ENCODE measurements at regions not wholly inside any gene's neighbourhood (a gene's known extent, or its start where the extent isn't known, plus 50 kb on each side); places are given as distances from the start of the nearest gene placed in this dataset.
"Not testable (repeated sequence)": the region's sequence is repeated elsewhere in the genome, so short reads cannot be mapped to it uniquely, and the experiment has no call there.

GRCh38 chr4:56132835-56133234 is 184.1 kb downstream of the CEP135 start:
- Histone ChIP-seq H3K27ac (ENCODE audit: low read length) (no peak overlapping the region), H3K4me1 (ENCODE audit: control insufficient read depth, insufficient read depth, low read length) (peaks cover 2% of the 10 kb centered on the region), H3K27me3 (ENCODE audit: control insufficient read depth, insufficient read depth, low read length) (no peaks in the 10 kb centered on the region), H3K9me3 (replicated peaks; ENCODE audit: control insufficient read depth, low read depth, low read length) (no peaks in the 10 kb centered on the region), H3K36me3 (ENCODE audit: control insufficient read depth, insufficient read depth, low read length) (no peaks in the 10 kb centered on the region), H3K4me3 (ENCODE audit: low read length) (no peak overlapping the region)
- WGBS (ENCODE audit: insufficient coverage) = no CpG with 5 or more reads among the region's 3 CpGs
- no peak for DNase-seq

GRCh38 chr4:56132188-56132587 is 183.4 kb downstream of the CEP135 start:
- not testable (repeated sequence) for H3K4me1 ChIP-seq (ENCODE audit: control insufficient read depth, insufficient read depth, low read length); H3K27ac ChIP-seq (ENCODE audit: low read length); DNase-seq; H3K9me3 ChIP-seq (replicated peaks; ENCODE audit: control insufficient read depth, low read depth, low read length); H3K4me3 ChIP-seq (ENCODE audit: low read length); H3K36me3 ChIP-seq (ENCODE audit: control insufficient read depth, insufficient read depth, low read length); H3K27me3 ChIP-seq (ENCODE audit: control insufficient read depth, insufficient read depth, low read length)
- WGBS (ENCODE audit: insufficient coverage) = 90% methylated on average over 4 of the region's 5 CpGs

GRCh38 chr4:56130606-56131155 is 181.9 kb downstream of the CEP135 start:
- no peak overlapping the region for H3K27ac ChIP-seq (ENCODE audit: low read length)
- no peak for DNase-seq
- H3K27me3 ChIP-seq (ENCODE audit: control insufficient read depth, insufficient read depth, low read length) = no peaks in the 10 kb centered on the region
- no peaks in the 10 kb centered on the region for H3K36me3 ChIP-seq (ENCODE audit: control insufficient read depth, insufficient read depth, low read length)
- H3K4me3 ChIP-seq (ENCODE audit: low read length) = no peak overlapping the region
- peaks cover 5% of the 10 kb centered on the region for H3K4me1 ChIP-seq (ENCODE audit: control insufficient read depth, insufficient read depth, low read length)
- H3K9me3 ChIP-seq (replicated peaks; ENCODE audit: control insufficient read depth, low read depth, low read length) = no peaks in the 10 kb centered on the region

- H3K36me3 ChIP-seq (ENCODE audit: control insufficient read depth, insufficient read depth, low read length) = no peaks in the 10 kb centered on the region
- H3K4me1 ChIP-seq (ENCODE audit: control insufficient read depth, insufficient read depth, low read length) = peaks cover 5% of the 10 kb centered on the region
- H3K4me3 ChIP-seq (ENCODE audit: low read length) = no peak overlapping the region
- no peak for DNase-seq
- WGBS (ENCODE audit: insufficient coverage) = 72% methylated on average over 7 of the region's 7 CpGs
- no peaks in the 10 kb centered on the region for H3K9me3 ChIP-seq (replicated peaks; ENCODE audit: control insufficient read depth, low read depth, low read length)
- no peaks in the 10 kb centered on the region for H3K27me3 ChIP-seq (ENCODE audit: control insufficient read depth, insufficient read depth, low read length)
- no peak overlapping the region for H3K27ac ChIP-seq (ENCODE audit: low read length)
Observed at GRCh38 chr4:56129431-56129861, 180.7 kb downstream of the CEP135 start.

- peaks cover 3% of the 10 kb centered on the region for H3K4me1 ChIP-seq (ENCODE audit: control insufficient read depth, insufficient read depth, low read length)
- H3K27ac ChIP-seq (ENCODE audit: low read length) = no peak overlapping the region
- no peaks in the 10 kb centered on the region for H3K36me3 ChIP-seq (ENCODE audit: control insufficient read depth, insufficient read depth, low read length)
- no CpG with 5 or more reads among the region's 2 CpGs for WGBS (ENCODE audit: insufficient coverage)
- H3K4me3 ChIP-seq (ENCODE audit: low read length) = no peak overlapping the region
- H3K9me3 ChIP-seq (replicated peaks; ENCODE audit: control insufficient read depth, low read depth, low read length) = no peaks in the 10 kb centered on the region
- peak; percentile 44 for DNase-seq
- no peaks in the 10 kb centered on the region for H3K27me3 ChIP-seq (ENCODE audit: control insufficient read depth, insufficient read depth, low read length)
Observed at GRCh38 chr4:56128213-56128612, 179.5 kb downstream of the CEP135 start.

GRCh38 chr4:56127716-56128115 is 179.0 kb downstream of the CEP135 start:
- H3K4me1 ChIP-seq (ENCODE audit: control insufficient read depth, insufficient read depth, low read length) = peaks cover 3% of the 10 kb centered on the region
- H3K36me3 ChIP-seq (ENCODE audit: control insufficient read depth, insufficient read depth, low read length) = no peaks in the 10 kb centered on the region
- H3K9me3 ChIP-seq (replicated peaks; ENCODE audit: control insufficient read depth, low read depth, low read length) = no peaks in the 10 kb centered on the region
- no peak overlapping the region for H3K4me3 ChIP-seq (ENCODE audit: low read length)
- DNase-seq = peak; percentile 59
- 0% methylated on average over 1 of the region's 3 CpGs for WGBS (ENCODE audit: insufficient coverage)
- no peaks in the 10 kb centered on the region for H3K27me3 ChIP-seq (ENCODE audit: control insufficient read depth, insufficient read depth, low read length)
- H3K27ac ChIP-seq (ENCODE audit: low read length) = peak overlapping the region; percentile 9

GRCh38 chr4:56123547-56123946 is 174.8 kb downstream of the CEP135 start:
- no peak overlapping the region for H3K27ac ChIP-seq (ENCODE audit: low read length)
- H3K9me3 ChIP-seq (replicated peaks; ENCODE audit: control insufficient read depth, low read depth, low read length) = no peaks in the 10 kb centered on the region
- WGBS (ENCODE audit: insufficient coverage) = no CpG with 5 or more reads among the region's 1 CpG
- H3K36me3 ChIP-seq (ENCODE audit: control insufficient read depth, insufficient read depth, low read length) = no peaks in the 10 kb centered on the region
- H3K27me3 ChIP-seq (ENCODE audit: control insufficient read depth, insufficient read depth, low read length) = no peaks in the 10 kb centered on the region
- H3K4me1 ChIP-seq (ENCODE audit: control insufficient read depth, insufficient read depth, low read length) = peaks cover 3% of the 10 kb centered on the region
- no peak for DNase-seq
- no peak overlapping the region for H3K4me3 ChIP-seq (ENCODE audit: low read length)

GRCh38 chr4:56123051-56123450 is 174.3 kb downstream of the CEP135 start:
- H3K4me3 ChIP-seq (ENCODE audit: low read length) = no peak overlapping the region
- no peak for DNase-seq
- WGBS (ENCODE audit: insufficient coverage) = 88% methylated on average over 1 of the region's 3 CpGs

GRCh38 chr4:56118845-56119244 is 170.1 kb downstream of the CEP135 start:
- no peaks in the 10 kb centered on the region for H3K4me1 ChIP-seq (ENCODE audit: control insufficient read depth, insufficient read depth, low read length)
- no peaks in the 10 kb centered on the region for H3K9me3 ChIP-seq (replicated peaks; ENCODE audit: control insufficient read depth, low read depth, low read length)
- no peak overlapping the region for H3K4me3 ChIP-seq (ENCODE audit: low read length)
- H3K27me3 ChIP-seq (ENCODE audit: control insufficient read depth, insufficient read depth, low read length) = no peaks in the 10 kb centered on the region
- DNase-seq = peak; percentile 41
- no CpG with 5 or more reads among the region's 2 CpGs for WGBS (ENCODE audit: insufficient coverage)
- H3K27ac ChIP-seq (ENCODE audit: low read length) = no peak overlapping the region
- no peaks in the 10 kb centered on the region for H3K36me3 ChIP-seq (ENCODE audit: control insufficient read depth, insufficient read depth, low read length)

More at GRCh38 chr4:56123051-56123450, 174.3 kb downstream of the CEP135 start:
- no peaks in the 10 kb centered on the region for H3K36me3 ChIP-seq (ENCODE audit: control insufficient read depth, insufficient read depth, low read length)
- H3K4me1 ChIP-seq (ENCODE audit: control insufficient read depth, insufficient read depth, low read length) = peaks cover 3% of the 10 kb centered on the region
- H3K9me3 ChIP-seq (replicated peaks; ENCODE audit: control insufficient read depth, low read depth, low read length) = no peaks in the 10 kb centered on the region
- H3K27ac ChIP-seq (ENCODE audit: low read length) = no peak overlapping the region
- no peaks in the 10 kb centered on the region for H3K27me3 ChIP-seq (ENCODE audit: control insufficient read depth, insufficient read depth, low read length)

GRCh38 chr4:56118055-56118454 is 169.3 kb downstream of the CEP135 start:
- DNase-seq = no peak
- Histone ChIP-seq H3K4me3 (ENCODE audit: low read length) (no peak overlapping the region), H3K27me3 (ENCODE audit: control insufficient read depth, insufficient read depth, low read length) (no peaks in the 10 kb centered on the region), H3K9me3 (replicated peaks; ENCODE audit: control insufficient read depth, low read depth, low read length) (no peaks in the 10 kb centered on the region), H3K36me3 (ENCODE audit: control insufficient read depth, insufficient read depth, low read length) (no peaks in the 10 kb centered on the region), H3K27ac (ENCODE audit: low read length) (no peak overlapping the region), H3K4me1 (ENCODE audit: control insufficient read depth, insufficient read depth, low read length) (no peaks in the 10 kb centered on the region)
- WGBS (ENCODE audit: insufficient coverage) = no CpG with 5 or more reads among the region's 5 CpGs

GRCh38 chr4:56115898-56116297 is 167.2 kb downstream of the CEP135 start:
- no CpG with 5 or more reads among the region's 2 CpGs for WGBS (ENCODE audit: insufficient coverage)
- no peak for DNase-seq

More at GRCh38 chr4:56115898-56116297, 167.2 kb downstream of the CEP135 start:
- no peak overlapping the region for H3K27ac ChIP-seq (ENCODE audit: low read length)
- H3K36me3 ChIP-seq (ENCODE audit: control insufficient read depth, insufficient read depth, low read length) = no peaks in the 10 kb centered on the region
- H3K9me3 ChIP-seq (replicated peaks; ENCODE audit: control insufficient read depth, low read depth, low read length) = no peaks in the 10 kb centered on the region
- H3K4me3 ChIP-seq (ENCODE audit: low read length) = no peak overlapping the region
- H3K4me1 ChIP-seq (ENCODE audit: control insufficient read depth, insufficient read depth, low read length) = no peaks in the 10 kb centered on the region
- H3K27me3 ChIP-seq (ENCODE audit: control insufficient read depth, insufficient read depth, low read length) = no peaks in the 10 kb centered on the region

All from muscle of leg (tissue), 3 donors.